CD14-positive monocyte (primary cell): ENCODE measurements at regions not wholly inside any gene's neighbourhood (a gene's known extent, or its start where the extent isn't known, plus 50 kb on each side); places are given as distances from the start of the nearest gene placed in this dataset.

Experiments used
- DNase-seq, 3 donors: peaks; one replicate each; pipeline ENCODE4 v3.0.0-alpha.2; 2011 to 2022
- H2AFZ ChIP-seq: 2 replicates; pipeline ENCODE4 v1.6.0; 2012; ENCODE audit warnings: mild to moderate bottlenecking, low read depth, low read length, inconsistent platforms; ENCODE audit not compliant: insufficient read depth, poor library complexity, severe bottlenecking
- H3K27ac ChIP-seq, 2 donors: 1 replicate in 1 of 2; 2 replicates in 1 of 2; pipeline ENCODE4 v1.5.1; 2012 to 2013; ENCODE audit warnings: low read length in 2 of 2, control low read depth in 1 of 2, inconsistent platforms in 1 of 2, low read depth in 1 of 2, mild to moderate bottlenecking in 1 of 2
- H3K27me3 ChIP-seq, 2 donors: one replicate each; pipeline versions ENCODE4 v1.6.0 to v1.6.1; 2011 to 2013; ENCODE audit warnings: low read length in 2 of 2; ENCODE audit not compliant: control insufficient read depth in 2 of 2, insufficient read depth in 2 of 2
- H3K36me3 ChIP-seq, 2 donors: replicated peaks in 1 of 2; 1 replicate in 1 of 2; 2 replicates in 1 of 2; pipeline versions ENCODE4 v1.5.1 to v1.6.1; 2012 to 2013; ENCODE audit warnings: low read length in 2 of 2, control low read depth in 1 of 2, inconsistent platforms in 1 of 2, mild to moderate bottlenecking in 1 of 2; ENCODE audit not compliant: insufficient read depth in 2 of 2, control insufficient read depth in 1 of 2
- H3K4me1 ChIP-seq, 2 donors: 1 replicate in 1 of 2; 2 replicates in 1 of 2; pipeline versions ENCODE4 v1.5.1 to v1.6.1; 2012 to 2013; ENCODE audit warnings: low read length in 2 of 2, control low read depth in 1 of 2, inconsistent platforms in 1 of 2, mild to moderate bottlenecking in 1 of 2, moderate library complexity in 1 of 2; ENCODE audit not compliant: insufficient read depth in 2 of 2, control insufficient read depth in 1 of 2
- H3K4me2 ChIP-seq: replicated peaks from 2 replicates; pipeline ENCODE3; 2012; ENCODE audit warnings: low read length, moderate library complexity, mild to moderate bottlenecking; ENCODE audit not compliant: poor library complexity, severe bottlenecking; ENCODE audit errors: extremely low read depth
- H3K4me3 ChIP-seq, 3 experiments: fragments of 200-600 bp in 1 of 3; sonication (generic) in 1 of 3; replicated peaks in 1 of 3; 1 replicate in 2 of 3; 2 replicates in 1 of 3; pipeline ENCODE4 v1.5.1; 2011 to 2013; ENCODE audit warnings: low read length in 3 of 3, mild to moderate bottlenecking in 3 of 3, control low read depth in 2 of 3, low read depth in 2 of 3, inconsistent platforms in 1 of 3, moderate library complexity in 1 of 3
- H3K79me2 ChIP-seq: 2 replicates; pipeline ENCODE4 v1.6.0; 2012; ENCODE audit warnings: mild to moderate bottlenecking, control low read depth, inconsistent platforms, low read length, moderate library complexity; ENCODE audit not compliant: insufficient read depth
- H3K9ac ChIP-seq: 2 replicates; pipeline ENCODE4 v1.6.0; 2017; ENCODE audit warnings: low read length, mild to moderate bottlenecking; ENCODE audit not compliant: insufficient read depth, poor library complexity, severe bottlenecking
- H3K9me3 ChIP-seq, 2 donors: replicated peaks in 1 of 2; 1 replicate in 1 of 2; 2 replicates in 1 of 2; pipeline versions ENCODE4 v1.5.1 to v1.6.1; 2012 to 2013; ENCODE audit warnings: low read length in 2 of 2, control low read depth in 1 of 2; ENCODE audit not compliant: control insufficient read depth in 1 of 2, insufficient read depth in 1 of 2
- H4K20me1 ChIP-seq: 2 replicates; pipeline ENCODE4 v1.6.0; 2012; ENCODE audit warnings: mild to moderate bottlenecking, low read length, control low read depth, moderate library complexity; ENCODE audit not compliant: insufficient read depth
- H3K27ac Mint-ChIP-seq, 7 donors: one replicate each; pipeline ENCODE4 v1.8.0; 2020; ENCODE audit warnings: mild to moderate bottlenecking in 7 of 7, mixed read lengths in 7 of 7, moderate library complexity in 6 of 7, inconsistent platforms in 2 of 7
- H3K27me3 Mint-ChIP-seq, 3 donors: one replicate each; pipeline ENCODE4 v1.8.0; 2021 to 2022; ENCODE audit warnings: low read depth in 3 of 3, mild to moderate bottlenecking in 3 of 3, mixed read lengths in 3 of 3, moderate library complexity in 3 of 3, inconsistent platforms in 1 of 3
- H3K36me3 Mint-ChIP-seq, 2 donors: one replicate each; pipeline ENCODE4 v1.8.0; 2020; ENCODE audit warnings: mixed read lengths in 2 of 2, inconsistent platforms in 1 of 2, mild to moderate bottlenecking in 1 of 2
- H3K4me1 Mint-ChIP-seq: one replicate; pipeline ENCODE4 v1.8.0; 2020; ENCODE audit warnings: mild to moderate bottlenecking, mixed read lengths
- H3K4me3 Mint-ChIP-seq, 2 donors: one replicate each; pipeline ENCODE4 v1.8.0; 2020; ENCODE audit warnings: mild to moderate bottlenecking in 2 of 2, mixed read lengths in 2 of 2, moderate library complexity in 1 of 2
- H3K9me3 Mint-ChIP-seq, 7 donors: one replicate each; pipeline ENCODE4 v1.8.0; 2020 to 2022; ENCODE audit warnings: mixed read lengths in 7 of 7, mild to moderate bottlenecking in 6 of 7, moderate library complexity in 6 of 7, inconsistent platforms in 2 of 7
- CTCF ChIP-seq: fragments of 200-600 bp; IDR thresholded peaks from one replicate; pipeline ENCODE4 v1.8.0; 2022; ENCODE audit warnings: antibody characterized with exemption, mild to moderate bottlenecking
- WGBS: methylation state at CpG from one replicate; pipeline ENCODE4 v1.1.5; 2013; ENCODE audit warnings: missing lambda C conversion rate; ENCODE audit not compliant: insufficient coverage; 5-methylcytosine and 5-hydroxymethylcytosine counted together
- intact Hi-C, 2 donors: fragments of 100-400 bp; cut with micrococcal nuclease; formaldehyde crosslinking; loops; one replicate each; pipeline versions ENCODE4 v1.15.0 to v1.15.1; 2023

- H3K9me3 Mint-ChIP-seq, result peaks cover 0 to 2% (median 0%) of the 10 kb centered on the region in 7 donors
- H3K4me3 ChIP-seq, result no peak overlapping the region
- no peak overlapping the region for H2AFZ ChIP-seq
- DNase-seq, result no peak
- no peaks in the 10 kb centered on the region for H3K9me3 ChIP-seq
- no peak overlapping the region for H3K27ac ChIP-seq
- no peaks in the 10 kb centered on the region for H3K4me1 ChIP-seq
- no peak overlapping the region for H3K4me3 Mint-ChIP-seq
- no peak for TF ChIP-seq CTCF
- H3K27ac Mint-ChIP-seq, result no peak overlapping the region
- no peak overlapping the region for H3K9ac ChIP-seq
- intact Hi-C loops, result no loop called here
- no peak overlapping the region for H3K4me2 ChIP-seq
- peaks cover 0 to 2% (median 0%) of the 10 kb centered on the region in 3 donors for H3K27me3 Mint-ChIP-seq
- no peaks in the 10 kb centered on the region for H3K27me3 ChIP-seq
- H3K79me2 ChIP-seq, result no peaks in the 10 kb centered on the region
- WGBS, result 70% methylated on average over 7 of the region's 10 CpGs
- no peaks in the 10 kb centered on the region for H3K4me1 Mint-ChIP-seq
- no peaks in the 10 kb centered on the region for H3K36me3 ChIP-seq
- no peaks in the 10 kb centered on the region for H3K36me3 Mint-ChIP-seq
- no peaks in the 10 kb centered on the region for H4K20me1 ChIP-seq
Observed at GRCh38 chr5:62208218-62208852, 97.7 kb upstream of the KIF2A start.

GRCh38 chr5:62211405-62211804, 94.6 kb upstream of the KIF2A start:
- Mint-ChIP-seq H3K27me3 (peaks cover 0 to 2% (median 1%) of the 10 kb centered on the region in 3 donors), H3K4me1 (no peaks in the 10 kb centered on the region), H3K27ac (no peak overlapping the region), H3K9me3 (peaks cover 0 to 2% (median 0%) of the 10 kb centered on the region in 7 donors), H3K36me3 (no peaks in the 10 kb centered on the region), H3K4me3 (no peak overlapping the region)
- DNase-seq, result no peak
- H3K4me3 ChIP-seq, result no peak overlapping the region
- no peak for TF ChIP-seq CTCF
- intact Hi-C loops, result no loop called here
- no peak overlapping the region for H3K27ac ChIP-seq
- H3K9me3 ChIP-seq, result no peaks in the 10 kb centered on the region
- no peak overlapping the region for H2AFZ ChIP-seq
- H3K79me2 ChIP-seq, result no peaks in the 10 kb centered on the region
- H3K27me3 ChIP-seq, result no peaks in the 10 kb centered on the region
- no peak overlapping the region for H3K9ac ChIP-seq
- H3K4me2 ChIP-seq, result no peak overlapping the region
- H3K36me3 ChIP-seq, result no peaks in the 10 kb centered on the region
- WGBS, result 86% methylated on average over 1 of the region's 2 CpGs
- H4K20me1 ChIP-seq, result no peaks in the 10 kb centered on the region
- H3K4me1 ChIP-seq, result no peaks in the 10 kb centered on the region
